Fibroblast of skin of abdomen (primary cell): ENCODE measurements at regions not wholly inside any gene's neighbourhood (a gene's known extent, or its start where the extent isn't known, plus 50 kb on each side); places are given as distances from the start of the nearest gene placed in this dataset.
A peak's percentile ranks its signal among the peaks of the same experiment; 100 is the strongest.
"Not testable (repeated sequence)": the region's sequence is repeated elsewhere in the genome, so short reads cannot be mapped to it uniquely, and the experiment has no call there.

ENCODE experiments used
- DNase-seq: peaks from one replicate; pipeline ENCODE4 v3.0.0-alpha.2; 2013

GRCh38 chr13:84648069-84648640 is 765.9 kb upstream of the SLITRK1 start:
- DNase-seq: no peak

DNA sequence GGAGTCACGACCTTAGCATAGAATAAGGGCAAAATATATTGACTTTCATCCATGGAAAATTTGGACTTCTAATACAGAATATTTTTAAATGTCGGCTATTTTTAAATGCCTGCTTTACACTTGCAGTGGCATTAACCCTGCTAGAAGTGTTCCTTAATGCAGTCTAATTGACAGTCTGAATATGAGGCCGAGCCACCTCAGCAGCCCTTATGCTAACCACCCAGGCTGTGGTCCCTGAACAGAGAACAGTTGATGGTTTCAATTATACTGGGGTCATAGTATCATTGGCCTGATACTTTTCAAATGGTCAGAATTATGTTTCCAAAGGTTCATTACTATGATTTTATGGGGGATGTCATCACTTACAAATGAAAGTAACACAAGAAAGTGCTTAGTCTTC is 764.7 kb upstream of the SLITRK1 start:
- DNase-seq: no peak

- DNase-seq: peak; percentile 90
These were observed 763.1 kb upstream of the SLITRK1 start for GRCh38 chr13:84645196-84646012.

- peak; percentile 69 for DNase-seq
These were observed 759.2 kb upstream of the SLITRK1 start for GRCh38 chr13:84641491-84641890.

DNA sequence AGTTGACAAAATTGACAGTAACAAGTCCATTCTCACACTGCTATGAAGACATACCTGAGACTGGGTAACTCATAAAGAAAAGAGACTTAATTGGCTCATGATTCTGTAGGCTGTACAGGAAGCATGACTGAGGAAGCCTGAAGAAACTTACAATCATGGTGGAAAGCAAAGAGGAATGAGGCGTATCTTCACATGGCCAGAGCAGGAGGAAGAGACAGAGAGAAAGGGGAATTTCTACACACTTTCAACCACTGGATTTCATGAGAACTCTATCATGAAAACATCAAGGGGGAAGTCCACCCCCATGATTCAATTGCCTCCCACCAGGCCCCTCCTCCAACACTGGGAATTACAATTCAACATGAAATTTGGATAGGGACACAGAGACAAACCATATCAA is 758.4 kb upstream of the SLITRK1 start:
- no peak for DNase-seq

DNA sequence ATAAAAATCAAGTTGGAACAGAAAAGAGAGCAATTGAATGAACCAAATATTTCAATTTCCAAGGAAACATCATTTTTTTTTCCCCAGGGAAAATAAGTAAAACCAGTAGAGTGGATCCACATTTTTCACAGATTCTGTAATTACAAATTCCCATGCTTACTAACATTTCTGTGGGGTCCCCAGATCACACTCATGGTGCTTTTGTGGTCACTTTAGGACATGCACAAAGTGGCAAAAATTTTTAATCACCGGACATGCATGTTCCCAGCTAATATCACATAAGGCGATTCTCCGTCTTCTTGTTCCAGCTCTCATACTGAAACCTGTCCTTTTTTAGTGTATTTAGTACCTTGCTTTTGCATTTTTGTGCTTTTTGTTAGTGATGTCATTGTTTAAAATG is 748.2 kb upstream of the SLITRK1 start:
- no peak for DNase-seq

GRCh38 chr13:84616864-84617263 is 734.6 kb upstream of the SLITRK1 start:
- DNase-seq: no peak

GRCh38 chr13:84609716-84610115 is 727.4 kb upstream of the SLITRK1 start:
- DNase-seq: peak; percentile 63

DNA sequence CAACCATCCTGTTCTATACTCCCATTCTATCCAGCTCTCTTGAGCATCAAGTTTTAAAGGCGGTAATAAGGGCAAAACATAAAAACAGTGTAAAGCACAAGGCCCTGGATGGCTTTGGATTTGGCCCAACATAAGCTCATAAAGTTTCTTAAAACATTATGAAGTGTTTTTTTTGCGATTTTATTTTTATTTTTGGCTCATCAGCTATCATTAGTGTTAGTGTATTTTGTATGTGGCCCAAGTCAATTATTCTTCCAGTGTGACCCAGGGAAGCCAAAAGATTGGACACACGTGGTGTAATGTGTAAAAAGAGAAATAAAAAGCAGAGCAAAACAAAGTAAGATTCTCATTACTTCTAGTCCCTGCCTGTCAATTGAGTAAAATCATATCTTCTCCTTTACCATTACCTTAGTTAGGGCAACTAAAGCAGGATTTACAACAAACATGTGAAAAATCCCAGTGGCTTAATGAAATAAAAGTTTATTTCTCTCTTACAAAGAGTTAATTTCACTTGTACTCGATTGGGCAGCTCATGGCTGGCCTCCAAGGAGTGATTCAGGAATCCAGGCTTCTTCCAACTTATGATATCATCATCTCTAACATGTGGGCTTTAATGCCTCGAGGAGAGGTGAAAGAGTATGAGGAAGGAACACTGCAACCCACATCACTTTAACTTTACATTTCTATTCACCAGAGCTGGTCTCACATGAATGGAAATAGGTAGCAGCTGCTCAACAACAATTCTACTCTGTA is 725.2 kb upstream of the SLITRK1 start:
- peak; percentile 82 for DNase-seq

GRCh38 chr13:84606616-84607015 is 724.3 kb upstream of the SLITRK1 start:
- no peak for DNase-seq

- DNase-seq: no peak
These were observed 723.7 kb upstream of the SLITRK1 start for GRCh38 chr13:84605927-84606326.

GRCh38 chr13:84591444-84591843 is 709.2 kb upstream of the SLITRK1 start:
- DNase-seq: no peak

DNA sequence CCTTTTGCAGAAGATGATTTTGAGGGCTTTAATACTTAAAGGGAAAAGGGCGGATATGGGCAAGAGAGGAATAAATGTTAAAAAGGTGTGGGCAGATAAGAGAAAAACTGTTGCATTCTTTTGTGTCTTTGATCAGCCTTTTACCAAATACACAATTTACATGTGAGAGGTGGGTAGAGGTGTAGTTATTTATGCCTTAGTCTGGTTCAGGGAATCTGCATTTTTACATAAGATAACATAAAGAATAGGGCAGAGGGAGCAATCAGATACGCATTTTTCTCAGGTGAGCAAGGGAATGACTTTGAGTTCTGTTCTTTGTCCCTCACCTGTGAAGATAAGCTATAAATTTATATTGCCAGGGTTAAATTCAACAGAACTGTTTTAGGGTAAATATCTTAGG is 708.4 kb upstream of the SLITRK1 start:
- no peak for DNase-seq

DNA sequence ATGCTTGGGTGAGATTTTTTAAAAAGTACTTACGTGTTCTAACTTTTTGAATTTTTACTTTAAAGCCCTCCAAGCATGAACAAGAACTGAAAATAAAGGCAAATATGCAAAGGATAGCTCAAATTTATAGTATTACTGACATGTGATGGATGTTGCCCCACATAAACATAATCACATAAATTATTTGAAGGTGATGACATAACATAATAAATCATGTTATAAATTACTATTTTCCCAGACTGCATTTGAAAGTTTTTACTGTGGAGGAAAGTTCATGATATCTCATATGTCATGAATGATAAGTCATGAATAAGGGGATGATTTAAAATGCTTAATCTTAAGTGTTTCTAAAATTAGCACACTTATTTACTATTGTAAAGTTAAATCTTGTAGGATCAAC is 705.7 kb upstream of the SLITRK1 start:
- no peak for DNase-seq

DNA sequence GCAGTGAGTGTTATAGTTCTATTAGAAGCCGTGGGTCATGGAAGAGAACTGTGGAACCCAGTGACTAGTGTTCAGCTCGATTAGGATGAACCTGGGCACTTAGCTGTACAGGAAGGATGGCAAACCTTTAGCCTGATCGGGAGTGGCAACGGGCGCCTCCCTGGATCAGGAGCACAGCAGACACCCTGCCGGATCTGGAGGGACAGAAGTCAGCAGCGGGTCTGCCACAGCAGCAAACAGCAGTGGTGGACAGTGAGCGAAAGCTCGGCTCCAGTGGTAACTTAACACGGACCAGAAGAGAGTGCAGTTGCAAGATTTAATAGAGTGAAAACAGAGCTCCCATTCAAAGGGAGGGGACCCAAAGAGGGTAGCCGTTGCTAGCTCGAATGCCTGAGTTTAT is 697.6 kb upstream of the SLITRK1 start:
- not testable (repeated sequence) for DNase-seq

GRCh38 chr13:84574851-84575250 is 692.6 kb upstream of the SLITRK1 start:
- peak; percentile 47 for DNase-seq

DNA sequence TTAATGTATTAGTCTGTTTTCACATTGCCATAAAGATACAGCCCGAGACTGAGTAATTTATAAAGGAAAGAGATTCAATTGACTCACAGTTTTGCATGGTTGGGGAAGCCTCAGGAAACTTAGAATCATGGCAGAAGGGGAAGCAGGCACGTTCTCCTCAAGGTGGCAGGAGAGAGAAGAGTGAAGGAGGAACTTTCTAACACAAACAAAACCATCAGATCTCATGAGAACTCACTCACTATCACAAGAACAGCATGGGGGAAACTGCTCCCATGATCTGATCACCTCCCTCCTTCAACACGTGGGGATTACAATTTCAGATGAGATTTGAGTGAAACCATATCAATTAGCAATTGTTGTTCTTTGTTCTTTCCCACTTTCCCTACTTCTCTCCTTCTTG is 689.0 kb upstream of the SLITRK1 start:
- no peak for DNase-seq

GRCh38 chr13:84570831-84571230 is 688.6 kb upstream of the SLITRK1 start:
- no peak for DNase-seq

- DNase-seq: no peak
These were observed 687.1 kb upstream of the SLITRK1 start for GRCh38 chr13:84569366-84569765.

DNA sequence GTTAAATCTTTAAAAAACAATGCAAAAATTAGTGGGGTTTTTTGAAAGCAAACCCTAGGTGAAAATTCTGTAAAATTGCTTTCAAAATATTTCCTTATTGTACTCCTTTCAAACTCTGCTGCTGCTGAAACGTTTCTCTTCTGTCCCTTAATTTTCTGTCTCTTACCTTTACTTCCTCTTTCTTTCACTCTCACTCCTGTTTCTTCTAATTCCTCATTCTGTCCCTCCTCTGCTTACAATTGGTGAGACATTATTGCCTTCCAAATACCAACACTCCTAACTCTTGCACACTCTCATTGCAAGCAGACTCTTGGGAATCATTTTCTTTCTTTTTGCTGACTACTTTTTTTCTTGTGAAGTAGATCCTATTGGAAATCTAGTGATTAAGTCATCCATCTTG is 685.6 kb upstream of the SLITRK1 start:
- DNase-seq: no peak

GRCh38 chr13:84566780-84567179 is 684.5 kb upstream of the SLITRK1 start:
- no peak for DNase-seq

DNA sequence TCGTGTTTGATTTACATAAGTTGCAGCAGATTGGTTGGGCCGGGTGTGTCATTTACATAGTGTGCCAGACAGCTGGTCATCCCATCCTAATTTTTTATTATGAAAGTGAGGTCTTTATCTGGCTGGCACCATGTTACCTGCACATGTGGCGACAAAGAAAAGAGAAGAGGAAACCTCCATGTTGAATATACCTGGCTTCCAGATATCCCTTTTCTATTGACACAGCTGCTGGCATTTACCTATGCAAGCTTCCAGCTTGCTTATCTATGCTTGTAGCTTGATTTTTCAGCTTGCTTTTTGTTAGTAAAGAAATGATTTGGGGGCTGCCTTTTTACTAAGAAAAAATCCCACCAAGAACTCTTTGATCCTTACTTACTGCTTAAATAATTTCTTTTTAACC is 681.3 kb upstream of the SLITRK1 start:
- DNase-seq: no peak

GRCh38 chr13:84553227-84553626 is 671.0 kb upstream of the SLITRK1 start:
- no peak for DNase-seq

DNA sequence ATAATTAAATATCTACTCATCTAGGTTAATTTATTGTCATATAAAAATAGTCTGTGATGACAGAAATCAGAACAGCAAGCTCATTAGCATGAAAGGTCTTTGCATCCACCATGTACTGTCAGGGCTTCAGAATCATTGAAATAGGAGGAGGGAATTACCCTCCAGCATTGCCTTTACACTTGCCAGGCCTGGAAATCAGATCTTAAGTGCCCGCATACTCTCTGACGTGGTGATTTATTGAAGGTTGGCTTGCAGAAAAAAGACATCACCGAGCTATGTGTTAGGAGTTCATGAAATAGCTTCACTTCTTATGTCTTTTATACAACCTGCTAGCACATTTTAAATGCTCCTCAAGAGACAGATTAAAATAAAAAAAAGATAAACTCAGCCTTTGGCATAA is 661.7 kb upstream of the SLITRK1 start:
- DNase-seq: no peak
